Erythroblast (primary cell): ENCODE measurements at regions not wholly inside any gene's neighbourhood (a gene's known extent, or its start where the extent isn't known, plus 50 kb on each side); places are given as distances from the start of the nearest gene placed in this dataset.

ENCODE experiments used
- GATA1 ChIP-seq: IDR thresholded peaks from 2 replicates; pipeline ENCODE4 v1.6.1; 2011; ENCODE audit warnings: low read depth, mild to moderate bottlenecking, control low read depth, low read length, moderate library complexity
- POLR2A ChIP-seq: IDR thresholded peaks from 2 replicates; pipeline ENCODE4 v1.6.1; 2011; ENCODE audit warnings: mild to moderate bottlenecking, low read length

DNA sequence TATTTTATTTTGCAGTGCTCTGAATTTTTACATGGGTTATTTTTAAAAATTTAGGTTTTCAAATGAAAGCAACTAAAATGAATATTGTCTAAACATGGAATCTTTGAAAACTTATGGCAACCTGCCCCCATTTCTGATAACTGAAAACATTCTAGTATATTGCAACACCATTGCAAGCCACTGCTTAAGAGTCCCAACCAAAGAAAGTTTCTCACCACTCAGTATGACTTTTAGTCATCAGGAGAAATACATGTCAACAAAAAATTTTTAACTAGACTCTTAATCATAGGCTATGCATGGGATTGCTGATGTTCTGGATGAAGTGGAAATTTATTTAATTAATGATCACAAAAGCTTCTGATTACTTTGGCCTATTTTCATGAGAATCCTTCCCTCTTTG lies 112.1 kb downstream of the TNFSF18 start:
- TF ChIP-seq POLR2A: no peak
- no peak for TF ChIP-seq GATA1
